ENCODE measurements at regions not wholly inside any gene's neighbourhood (a gene's known extent, or its start where the extent isn't known, plus 50 kb on each side); places are given as distances from the start of the nearest gene placed in this dataset.

GRCh38 chr3:43997316-43997715 lies 244.4 kb upstream of the TOPAZ1 start:
- intact Hi-C loops (cut with micrococcal nuclease) = loop anchor here (2.0 to 5.0 kb wide), 2 partner anchors 49 to 375 kb away; partner anchors contain the start of gene ANO10
- H3K4me3 ChIP-seq (ENCODE audit: control extremely low read depth in 1 of 5, extremely low read depth in 1 of 5, insufficient read depth in 1 of 5, low read depth in 2 of 5, low read length in 4 of 5) = peak overlapping the region; percentile 37 to 74 (median 53)
- no peaks in the 10 kb centered on the region for H3K79me2 ChIP-seq (ENCODE audit: control insufficient read depth, insufficient read depth, low read length)
- Mint-ChIP-seq H3K4me3 (peak overlapping the region; percentile 95), H3K27me3 (peaks cover 63% of the 10 kb centered on the region), H3K27ac (peak overlapping the region; percentile 67), H3K4me1 (peaks cover 54% of the 10 kb centered on the region), H3K9me3 (ENCODE audit: insufficient read depth) (no peaks in the 10 kb centered on the region)
- no peaks in the 10 kb centered on the region for H4K20me1 ChIP-seq (ENCODE audit: control insufficient read depth, insufficient read depth, low read length, poor library complexity, severe bottlenecking)
- no peak for TF ChIP-seq EZH2 (IDR thresholded peaks at IDR 0.05; ENCODE audit: borderline replicate concordance, insufficient read depth, low read depth, low read length, poor library complexity, severe bottlenecking)
- TF ChIP-seq CTCF (IDR thresholded peaks at IDR 0.05) = no peak
- no peak for ATAC-seq (ENCODE audit: low read depth)
- no peaks in the 10 kb centered on the region for H3K36me3 ChIP-seq (replicated peaks in 1 of 2; ENCODE audit: control extremely low read depth in 1 of 2, control insufficient read depth in 1 of 2, extremely low read depth in 1 of 2, insufficient read depth in 2 of 2, low read length in 1 of 2)
- peak overlapping the region; percentile 96 for H3K4me2 ChIP-seq (replicated peaks; ENCODE audit: low read depth, low read length, poor library complexity, severe bottlenecking)
- POLR2A ChIA-PET = interaction anchor here (0.7 to 1.0 kb wide), 3 partner anchors 80 to 1193 kb away, joined by 3 to 5 read pairs (median 4); no protein-coding TSS in a partner anchor
- CTCF ChIA-PET = interaction anchor here (0.6 to 2.5 kb wide), 4 partner anchors 79 to 201 kb away, joined by 3 to 7 read pairs (median 4); no protein-coding TSS in a partner anchor
- DNase-seq = no peak
- H3K27me3 ChIP-seq (replicated peaks in 1 of 4; ENCODE audit: control extremely low read depth in 1 of 4, control insufficient read depth in 3 of 4, insufficient read depth in 4 of 4, low read length in 3 of 4) = peaks cover 0 to 67% (median 41%) of the 10 kb centered on the region in 4 experiments
- peak overlapping the region; percentile 77 for H2AFZ ChIP-seq (ENCODE audit: insufficient read depth, low read depth, low read length, poor library complexity, severe bottlenecking)
- H3K9me3 ChIP-seq (ENCODE audit: control extremely low read depth in 1 of 3, control insufficient read depth in 2 of 3, insufficient read depth in 1 of 3, low read length in 2 of 3) = peaks cover 0 to 43% (median 0%) of the 10 kb centered on the region in 3 donors
- no peak overlapping the region for H3K27ac ChIP-seq (ENCODE audit: low read length in 2 of 2)
- H3K9ac ChIP-seq (ENCODE audit: low read length) = peak overlapping the region; percentile 73
- peaks cover 50 to 55% of the 10 kb centered on the region in 2 donors for H3K4me1 ChIP-seq (ENCODE audit: control insufficient read depth in 2 of 2, insufficient read depth in 2 of 2, low read length in 2 of 2)
- WGBS (ENCODE audit: insufficient coverage) = 5% methylated on average over 3 of the region's 12 CpGs

- Histone ChIP-seq H3K79me2 (ENCODE audit: control insufficient read depth, insufficient read depth, low read length) (no peaks in the 10 kb centered on the region), H3K27me3 (replicated peaks in 1 of 4; ENCODE audit: control extremely low read depth in 1 of 4, control insufficient read depth in 3 of 4, insufficient read depth in 4 of 4, low read length in 3 of 4) (peaks cover 0 to 69% (median 41%) of the 10 kb centered on the region in 4 experiments), H3K36me3 (replicated peaks in 1 of 2; ENCODE audit: control extremely low read depth in 1 of 2, control insufficient read depth in 1 of 2, extremely low read depth in 1 of 2, insufficient read depth in 2 of 2, low read length in 1 of 2) (no peaks in the 10 kb centered on the region), H3K9me3 (ENCODE audit: control extremely low read depth in 1 of 3, control insufficient read depth in 2 of 3, insufficient read depth in 1 of 3, low read length in 2 of 3) (peaks cover 0 to 39% (median 0%) of the 10 kb centered on the region in 3 donors), H2AFZ (ENCODE audit: insufficient read depth, low read depth, low read length, poor library complexity, severe bottlenecking) (peak overlapping the region; percentile 69), H3K4me1 (ENCODE audit: control insufficient read depth in 2 of 2, insufficient read depth in 2 of 2, low read length in 2 of 2) (peaks cover 50 to 55% of the 10 kb centered on the region in 2 donors), H3K4me2 (replicated peaks; ENCODE audit: low read depth, low read length, poor library complexity, severe bottlenecking) (peak overlapping the region; percentile 96), H3K9ac (ENCODE audit: low read length) (peak overlapping the region; percentile 73), H3K4me3 (ENCODE audit: control extremely low read depth in 1 of 5, extremely low read depth in 1 of 5, insufficient read depth in 1 of 5, low read depth in 2 of 5, low read length in 4 of 5) (peak overlapping the region in 4 of 5 experiments; percentile 37 to 74 (median 56)), H4K20me1 (ENCODE audit: control insufficient read depth, insufficient read depth, low read length, poor library complexity, severe bottlenecking) (no peaks in the 10 kb centered on the region), H3K27ac (ENCODE audit: low read length in 2 of 2) (no peak overlapping the region)
- peak overlapping the region; percentile 95 for H3K4me3 Mint-ChIP-seq
- intact Hi-C loops (cut with micrococcal nuclease) = loop anchor here (2.0 to 5.0 kb wide), 2 partner anchors 49 to 376 kb away; partner anchors contain the start of gene ANO10
- CTCF ChIA-PET = interaction anchor here (0.6 to 2.2 kb wide), 4 partner anchors 79 to 202 kb away, joined by 3 to 5 read pairs (median 4); no protein-coding TSS in a partner anchor
- TF ChIP-seq EZH2 (IDR thresholded peaks at IDR 0.05; ENCODE audit: borderline replicate concordance, insufficient read depth, low read depth, low read length, poor library complexity, severe bottlenecking) = no peak
- no peak for TF ChIP-seq CTCF (IDR thresholded peaks at IDR 0.05)
- no peak for ATAC-seq (ENCODE audit: low read depth)
- peaks cover 54% of the 10 kb centered on the region for H3K4me1 Mint-ChIP-seq
- POLR2A ChIA-PET = interaction anchor here (0.7 kb wide), 2 partner anchors 406 to 1193 kb away, joined by 4 to 5 read pairs; no protein-coding TSS in a partner anchor
- peaks cover 63% of the 10 kb centered on the region for H3K27me3 Mint-ChIP-seq
- H3K9me3 Mint-ChIP-seq (ENCODE audit: insufficient read depth) = no peaks in the 10 kb centered on the region
- H3K27ac Mint-ChIP-seq = peak overlapping the region; percentile 67
- 3% methylated on average over 21 of the region's 33 CpGs for WGBS (ENCODE audit: insufficient coverage)
- DNase-seq = peak; percentile 58
These were observed 243.8 kb upstream of the TOPAZ1 start for GRCh38 chr3:43997788-43998369.
